ENCODE measurements at regions not wholly inside any gene's neighbourhood (a gene's known extent, or its start where the extent isn't known, plus 50 kb on each side); places are given as distances from the start of the nearest gene placed in this dataset.

- intact Hi-C loops (cut with micrococcal nuclease), result no loop called here
- no peaks in the 10 kb centered on the region for H3K27me3 Mint-ChIP-seq
- Histone ChIP-seq H3K27me3 (ENCODE audit: insufficient read depth, low read length) (no peaks in the 10 kb centered on the region), H3K4me1 (ENCODE audit: insufficient read depth, low read length) (no peaks in the 10 kb centered on the region), H3K27ac (ENCODE audit: low read depth, low read length) (no peak overlapping the region), H3K4me3 (ENCODE audit: low read length in 2 of 2) (no peak overlapping the region), H3K36me3 (ENCODE audit: insufficient read depth, low read length) (no peaks in the 10 kb centered on the region), H3K9me3 (ENCODE audit: control insufficient read depth in 1 of 2, low read length in 2 of 2) (no peaks in the 10 kb centered on the region)
- peaks cover 0 to 19% (median 3%) of the 10 kb centered on the region in 8 donors for H3K9me3 Mint-ChIP-seq
- DNase-seq, result no peak
- H3K27ac Mint-ChIP-seq, result no peak overlapping the region
- POLR2A ChIA-PET (ENCODE audit: partially characterized antibody), result no interaction called here
- no peaks in the 10 kb centered on the region for H3K36me3 Mint-ChIP-seq
- CTCF ChIA-PET (ENCODE audit: partially characterized antibody), result no interaction called here
- no peak overlapping the region for H3K4me3 Mint-ChIP-seq
- H3K4me1 Mint-ChIP-seq, result no peaks in the 10 kb centered on the region
Measured at GRCh38 chr5:164651546-164652275, 1146.3 kb downstream of the MAT2B start.

DNA sequence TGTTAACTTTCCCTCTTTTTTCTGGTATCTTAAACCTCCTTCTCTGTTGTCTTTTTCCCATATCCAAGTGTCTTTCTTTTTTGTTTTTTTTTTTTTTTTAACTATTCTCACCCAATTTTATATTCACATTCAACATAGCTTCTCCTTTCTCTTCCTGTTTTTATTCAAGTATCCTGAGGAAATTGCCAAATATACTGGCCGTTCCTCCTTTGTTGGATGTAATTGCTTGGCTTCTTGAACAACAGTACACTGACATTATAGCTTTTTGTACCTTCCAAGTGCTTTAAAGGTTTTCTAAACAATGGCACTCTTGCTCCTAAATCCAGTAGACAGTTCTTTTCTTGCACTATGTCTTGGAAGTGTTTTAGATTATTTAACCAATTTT, 1146.8 kb downstream of the MAT2B start:
- ChIA-PET POLR2A (ENCODE audit: partially characterized antibody) (no interaction called here), CTCF (ENCODE audit: partially characterized antibody) (no interaction called here)
- Histone ChIP-seq H3K27ac (ENCODE audit: low read depth, low read length) (no peak overlapping the region), H3K4me1 (ENCODE audit: insufficient read depth, low read length) (no peaks in the 10 kb centered on the region), H3K36me3 (ENCODE audit: insufficient read depth, low read length) (no peaks in the 10 kb centered on the region), H3K27me3 (ENCODE audit: insufficient read depth, low read length) (no peaks in the 10 kb centered on the region), H3K4me3 (ENCODE audit: low read length in 2 of 2) (no peak overlapping the region), H3K9me3 (ENCODE audit: control insufficient read depth in 1 of 2, low read length in 2 of 2) (no peaks in the 10 kb centered on the region)
- intact Hi-C loops (cut with micrococcal nuclease), result no loop called here
- Mint-ChIP-seq H3K27me3 (no peaks in the 10 kb centered on the region), H3K9me3 (peaks cover 0 to 23% (median 3%) of the 10 kb centered on the region in 8 donors), H3K27ac (no peak overlapping the region), H3K4me1 (no peaks in the 10 kb centered on the region), H3K4me3 (no peak overlapping the region), H3K36me3 (no peaks in the 10 kb centered on the region)
- DNase-seq, result no peak

GRCh38 chr5:164663198-164663989, 1158.0 kb downstream of the MAT2B start:
- Histone ChIP-seq H3K27me3 (ENCODE audit: insufficient read depth, low read length) (no peaks in the 10 kb centered on the region), H3K9me3 (ENCODE audit: control insufficient read depth in 1 of 2, low read length in 2 of 2) (no peaks in the 10 kb centered on the region), H3K4me1 (ENCODE audit: insufficient read depth, low read length) (no peaks in the 10 kb centered on the region), H3K36me3 (ENCODE audit: insufficient read depth, low read length) (no peaks in the 10 kb centered on the region), H3K4me3 (ENCODE audit: low read length in 2 of 2) (no peak overlapping the region), H3K27ac (ENCODE audit: low read depth, low read length) (no peak overlapping the region)
- H3K9me3 Mint-ChIP-seq, result peaks cover 0 to 9% (median 3%) of the 10 kb centered on the region in 8 donors
- H3K27me3 Mint-ChIP-seq, result no peaks in the 10 kb centered on the region
- ChIA-PET CTCF (ENCODE audit: partially characterized antibody) (no interaction called here), POLR2A (ENCODE audit: partially characterized antibody) (no interaction called here)
- intact Hi-C loops (cut with micrococcal nuclease), result no loop called here
- no peak overlapping the region for H3K27ac Mint-ChIP-seq
- no peak overlapping the region for H3K4me3 Mint-ChIP-seq
- no peaks in the 10 kb centered on the region for H3K36me3 Mint-ChIP-seq
- no peaks in the 10 kb centered on the region for H3K4me1 Mint-ChIP-seq
- no peak for DNase-seq

GRCh38 chr5:164671640-164672039, 1166.2 kb downstream of the MAT2B start:
- Mint-ChIP-seq H3K4me1 (no peaks in the 10 kb centered on the region), H3K27ac (no peak overlapping the region), H3K36me3 (no peaks in the 10 kb centered on the region), H3K9me3 (peaks cover 0 to 5% (median 0%) of the 10 kb centered on the region in 8 donors), H3K27me3 (no peaks in the 10 kb centered on the region), H3K4me3 (no peak overlapping the region)
- H3K27ac ChIP-seq (ENCODE audit: low read depth, low read length), result no peak overlapping the region
- H3K4me3 ChIP-seq (ENCODE audit: low read length in 2 of 2), result no peak overlapping the region
- H3K36me3 ChIP-seq (ENCODE audit: insufficient read depth, low read length), result no peaks in the 10 kb centered on the region
- H3K27me3 ChIP-seq (ENCODE audit: insufficient read depth, low read length), result no peaks in the 10 kb centered on the region
- intact Hi-C loops (cut with micrococcal nuclease), result no loop called here
- DNase-seq, result no peak
- CTCF ChIA-PET (ENCODE audit: partially characterized antibody), result no interaction called here
- H3K9me3 ChIP-seq (ENCODE audit: control insufficient read depth in 1 of 2, low read length in 2 of 2), result no peaks in the 10 kb centered on the region
- no peaks in the 10 kb centered on the region for H3K4me1 ChIP-seq (ENCODE audit: insufficient read depth, low read length)
- POLR2A ChIA-PET (ENCODE audit: partially characterized antibody), result no interaction called here

DNA sequence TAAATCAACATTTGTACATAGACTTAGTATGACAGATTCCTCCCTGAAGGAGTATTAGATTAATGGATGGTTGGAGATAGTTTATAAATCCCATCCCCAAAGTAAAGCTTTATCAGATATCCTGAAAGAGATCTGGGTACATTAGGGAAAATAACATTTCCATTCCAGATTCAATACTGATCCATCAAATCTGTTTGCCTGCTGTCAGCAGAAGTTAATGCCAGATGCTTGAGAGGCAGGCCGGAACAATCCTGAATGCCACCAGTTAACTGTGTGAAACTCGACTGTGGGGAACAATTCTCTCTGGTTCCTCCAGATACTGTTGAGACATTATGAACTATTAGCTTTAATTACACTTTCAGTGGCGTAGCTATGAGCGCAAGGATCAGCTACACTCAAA, 1166.8 kb downstream of the MAT2B start:
- ChIA-PET CTCF (ENCODE audit: partially characterized antibody) (no interaction called here), POLR2A (ENCODE audit: partially characterized antibody) (no interaction called here)
- Mint-ChIP-seq H3K4me1 (no peaks in the 10 kb centered on the region), H3K27me3 (no peaks in the 10 kb centered on the region), H3K4me3 (no peak overlapping the region), H3K9me3 (peaks cover 0 to 5% (median 0%) of the 10 kb centered on the region in 8 donors), H3K36me3 (no peaks in the 10 kb centered on the region), H3K27ac (no peak overlapping the region)
- no peak overlapping the region for H3K4me3 ChIP-seq (ENCODE audit: low read length in 2 of 2)
- H3K27me3 ChIP-seq (ENCODE audit: insufficient read depth, low read length), result no peaks in the 10 kb centered on the region
- H3K36me3 ChIP-seq (ENCODE audit: insufficient read depth, low read length), result no peaks in the 10 kb centered on the region
- no peaks in the 10 kb centered on the region for H3K9me3 ChIP-seq (ENCODE audit: control insufficient read depth in 1 of 2, low read length in 2 of 2)
- no peak overlapping the region for H3K27ac ChIP-seq (ENCODE audit: low read depth, low read length)
- intact Hi-C loops (cut with micrococcal nuclease), result no loop called here
- no peak for DNase-seq
- H3K4me1 ChIP-seq (ENCODE audit: insufficient read depth, low read length), result no peaks in the 10 kb centered on the region

DNA sequence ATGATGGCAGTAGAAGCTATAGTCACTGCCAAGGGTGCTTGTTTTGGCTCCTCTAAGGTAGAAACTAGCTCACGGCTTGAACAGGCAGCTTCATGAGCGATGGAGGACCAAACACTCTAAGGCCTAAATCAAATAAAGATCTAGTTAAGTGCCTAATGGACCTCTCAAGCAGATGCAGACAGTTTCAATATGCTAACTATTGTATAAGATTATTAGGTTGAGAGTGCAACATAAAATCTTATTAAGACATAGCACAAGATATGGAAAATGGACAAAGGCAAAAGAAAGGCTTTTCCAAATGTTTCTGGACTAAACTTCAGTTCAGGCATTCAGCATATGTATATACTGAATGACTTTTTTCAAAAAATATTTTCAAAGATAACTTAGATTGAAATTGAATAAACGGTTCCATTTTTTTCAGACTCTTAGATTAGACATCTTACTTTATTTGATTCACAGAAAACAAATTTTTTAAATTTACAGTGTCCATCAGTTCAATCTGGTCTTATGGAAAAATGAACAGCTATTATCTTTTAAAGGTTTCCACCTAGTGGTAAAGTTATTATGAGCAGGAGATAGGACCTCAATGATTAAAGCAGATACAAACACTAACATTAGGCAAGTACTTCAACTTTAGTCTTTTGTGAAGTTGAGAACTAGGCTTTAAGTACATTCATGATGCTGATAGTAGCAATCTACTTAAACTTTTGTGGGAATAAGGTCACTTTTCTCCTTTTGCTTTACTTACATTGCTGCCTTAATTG, 1167.7 kb downstream of the MAT2B start:
- Mint-ChIP-seq H3K9me3 (peaks cover 0 to 7% (median 0%) of the 10 kb centered on the region in 8 donors), H3K4me1 (no peaks in the 10 kb centered on the region), H3K4me3 (no peak overlapping the region), H3K27me3 (no peaks in the 10 kb centered on the region), H3K36me3 (no peaks in the 10 kb centered on the region), H3K27ac (no peak overlapping the region)
- H3K9me3 ChIP-seq (ENCODE audit: control insufficient read depth in 1 of 2, low read length in 2 of 2), result no peaks in the 10 kb centered on the region
- ChIA-PET CTCF (ENCODE audit: partially characterized antibody) (no interaction called here), POLR2A (ENCODE audit: partially characterized antibody) (no interaction called here)
- H3K4me1 ChIP-seq (ENCODE audit: insufficient read depth, low read length), result no peaks in the 10 kb centered on the region
- intact Hi-C loops (cut with micrococcal nuclease), result no loop called here
- H3K36me3 ChIP-seq (ENCODE audit: insufficient read depth, low read length), result no peaks in the 10 kb centered on the region
- H3K4me3 ChIP-seq (ENCODE audit: low read length in 2 of 2), result no peak overlapping the region
- DNase-seq, result no peak
- H3K27me3 ChIP-seq (ENCODE audit: insufficient read depth, low read length), result no peaks in the 10 kb centered on the region
- H3K27ac ChIP-seq (ENCODE audit: low read depth, low read length), result no peak overlapping the region

- H3K36me3 ChIP-seq (ENCODE audit: insufficient read depth, low read length), result no peaks in the 10 kb centered on the region
- no peak for DNase-seq
- ChIA-PET CTCF (ENCODE audit: partially characterized antibody) (no interaction called here), POLR2A (ENCODE audit: partially characterized antibody) (no interaction called here)
- Mint-ChIP-seq H3K27ac (no peak overlapping the region), H3K36me3 (no peaks in the 10 kb centered on the region), H3K4me3 (no peak overlapping the region), H3K27me3 (no peaks in the 10 kb centered on the region), H3K4me1 (no peaks in the 10 kb centered on the region), H3K9me3 (peaks cover 0 to 11% (median 3%) of the 10 kb centered on the region in 8 donors)
- H3K4me3 ChIP-seq (ENCODE audit: low read length in 2 of 2), result no peak overlapping the region
- no peaks in the 10 kb centered on the region for H3K4me1 ChIP-seq (ENCODE audit: insufficient read depth, low read length)
- no peaks in the 10 kb centered on the region for H3K27me3 ChIP-seq (ENCODE audit: insufficient read depth, low read length)
- no peaks in the 10 kb centered on the region for H3K9me3 ChIP-seq (ENCODE audit: control insufficient read depth in 1 of 2, low read length in 2 of 2)
- intact Hi-C loops (cut with micrococcal nuclease), result no loop called here
- H3K27ac ChIP-seq (ENCODE audit: low read depth, low read length), result no peak overlapping the region
Measured at GRCh38 chr5:164679461-164679860, 1174.0 kb downstream of the MAT2B start.

All from CD4-positive, alpha-beta memory T cell (primary cell).